ENCODE measurements at regions not wholly inside any gene's neighbourhood (a gene's known extent, or its start where the extent isn't known, plus 50 kb on each side); places are given as distances from the start of the nearest gene placed in this dataset.

GRCh38 chr5:171578049-171578828 is 158.8 kb downstream of the FGF18 start:
- Histone ChIP-seq H3K4me1 (ENCODE audit: insufficient read depth, low read length) (peaks cover 29% of the 10 kb centered on the region), H2AFZ (ENCODE audit: low read depth, low read length) (no peak overlapping the region), H3K27me3 (ENCODE audit: insufficient read depth, low read length) (no peaks in the 10 kb centered on the region), H3K4me3 (ENCODE audit: low read length) (no peak overlapping the region), H3K36me3 (ENCODE audit: insufficient read depth, low read length) (no peaks in the 10 kb centered on the region), H3K9me3 (ENCODE audit: low read length) (no peaks in the 10 kb centered on the region)

GRCh38 chr5:171578829-171579491 is 159.5 kb downstream of the FGF18 start:
- Histone ChIP-seq H2AFZ (ENCODE audit: low read depth, low read length) (no peak overlapping the region), H3K4me1 (ENCODE audit: insufficient read depth, low read length) (peaks cover 29% of the 10 kb centered on the region), H3K27me3 (ENCODE audit: insufficient read depth, low read length) (no peaks in the 10 kb centered on the region), H3K36me3 (ENCODE audit: insufficient read depth, low read length) (no peaks in the 10 kb centered on the region), H3K4me3 (ENCODE audit: low read length) (no peak overlapping the region), H3K9me3 (ENCODE audit: low read length) (no peaks in the 10 kb centered on the region)

GRCh38 chr5:171579976-171580411 is 160.5 kb downstream of the FGF18 start:
- Histone ChIP-seq H3K9me3 (ENCODE audit: low read length) (no peaks in the 10 kb centered on the region), H3K4me1 (ENCODE audit: insufficient read depth, low read length) (peaks cover 29% of the 10 kb centered on the region), H3K36me3 (ENCODE audit: insufficient read depth, low read length) (no peaks in the 10 kb centered on the region), H3K27me3 (ENCODE audit: insufficient read depth, low read length) (no peaks in the 10 kb centered on the region), H2AFZ (ENCODE audit: low read depth, low read length) (no peak overlapping the region), H3K4me3 (ENCODE audit: low read length) (no peak overlapping the region)

- no peak overlapping the region for H3K4me3 ChIP-seq (ENCODE audit: low read length)
- no peaks in the 10 kb centered on the region for H3K27me3 ChIP-seq (ENCODE audit: insufficient read depth, low read length)
- no peak overlapping the region for H2AFZ ChIP-seq (ENCODE audit: low read depth, low read length)
- no peaks in the 10 kb centered on the region for H3K9me3 ChIP-seq (ENCODE audit: low read length)
- no peaks in the 10 kb centered on the region for H3K36me3 ChIP-seq (ENCODE audit: insufficient read depth, low read length)
- H3K4me1 ChIP-seq (ENCODE audit: insufficient read depth, low read length) = peaks cover 29% of the 10 kb centered on the region
These were observed 161.2 kb downstream of the FGF18 start for GRCh38 chr5:171580502-171581265.

GRCh38 chr5:171581781-171582180 is 162.3 kb downstream of the FGF18 start:
- Histone ChIP-seq H3K4me3 (ENCODE audit: low read length) (no peak overlapping the region), H3K36me3 (ENCODE audit: insufficient read depth, low read length) (no peaks in the 10 kb centered on the region), H3K4me1 (ENCODE audit: insufficient read depth, low read length) (peaks cover 29% of the 10 kb centered on the region), H3K27me3 (ENCODE audit: insufficient read depth, low read length) (no peaks in the 10 kb centered on the region), H3K9me3 (ENCODE audit: low read length) (no peaks in the 10 kb centered on the region), H2AFZ (ENCODE audit: low read depth, low read length) (no peak overlapping the region)

- Histone ChIP-seq H3K4me1 (ENCODE audit: insufficient read depth, low read length) (peaks cover 28% of the 10 kb centered on the region), H3K4me3 (ENCODE audit: low read length) (no peak overlapping the region), H3K9me3 (ENCODE audit: low read length) (no peaks in the 10 kb centered on the region), H3K27me3 (ENCODE audit: insufficient read depth, low read length) (no peaks in the 10 kb centered on the region), H3K36me3 (ENCODE audit: insufficient read depth, low read length) (no peaks in the 10 kb centered on the region), H2AFZ (ENCODE audit: low read depth, low read length) (no peak overlapping the region)
These were observed 163.4 kb downstream of the FGF18 start for GRCh38 chr5:171582849-171583248.

- Histone ChIP-seq H3K36me3 (ENCODE audit: insufficient read depth, low read length) (no peaks in the 10 kb centered on the region), H3K27me3 (ENCODE audit: insufficient read depth, low read length) (no peaks in the 10 kb centered on the region), H2AFZ (ENCODE audit: low read depth, low read length) (no peak overlapping the region), H3K4me3 (ENCODE audit: low read length) (no peak overlapping the region), H3K9me3 (ENCODE audit: low read length) (peaks cover 2% of the 10 kb centered on the region), H3K4me1 (ENCODE audit: insufficient read depth, low read length) (no peaks in the 10 kb centered on the region)
These were observed 166.5 kb downstream of the FGF18 start for GRCh38 chr5:171585981-171586380.

GRCh38 chr5:171586436-171586835 is 167.0 kb downstream of the FGF18 start:
- Histone ChIP-seq H3K9me3 (ENCODE audit: low read length) (peaks cover 2% of the 10 kb centered on the region), H3K4me1 (ENCODE audit: insufficient read depth, low read length) (no peaks in the 10 kb centered on the region), H3K36me3 (ENCODE audit: insufficient read depth, low read length) (no peaks in the 10 kb centered on the region)

GRCh38 chr5:171588046-171588445 is 168.6 kb downstream of the FGF18 start:
- Histone ChIP-seq H3K4me1 (ENCODE audit: insufficient read depth, low read length) (no peaks in the 10 kb centered on the region), H3K9me3 (ENCODE audit: low read length) (peaks cover 2% of the 10 kb centered on the region), H3K4me3 (ENCODE audit: low read length) (no peak overlapping the region), H3K36me3 (ENCODE audit: insufficient read depth, low read length) (no peaks in the 10 kb centered on the region), H3K27me3 (ENCODE audit: insufficient read depth, low read length) (no peaks in the 10 kb centered on the region), H2AFZ (ENCODE audit: low read depth, low read length) (no peak overlapping the region)

More at GRCh38 chr5:171586436-171586835, 167.0 kb downstream of the FGF18 start:
- Histone ChIP-seq H3K27me3 (ENCODE audit: insufficient read depth, low read length) (no peaks in the 10 kb centered on the region), H3K4me3 (ENCODE audit: low read length) (no peak overlapping the region), H2AFZ (ENCODE audit: low read depth, low read length) (no peak overlapping the region)

- H3K4me3 ChIP-seq (ENCODE audit: low read length) = no peak overlapping the region
- peaks cover 2% of the 10 kb centered on the region for H3K9me3 ChIP-seq (ENCODE audit: low read length)
- no peaks in the 10 kb centered on the region for H3K36me3 ChIP-seq (ENCODE audit: insufficient read depth, low read length)
- no peaks in the 10 kb centered on the region for H3K27me3 ChIP-seq (ENCODE audit: insufficient read depth, low read length)
- no peaks in the 10 kb centered on the region for H3K4me1 ChIP-seq (ENCODE audit: insufficient read depth, low read length)
- no peak overlapping the region for H2AFZ ChIP-seq (ENCODE audit: low read depth, low read length)
These were observed 169.3 kb downstream of the FGF18 start for GRCh38 chr5:171588790-171589189.

- H3K4me1 ChIP-seq (ENCODE audit: insufficient read depth, low read length) = no peaks in the 10 kb centered on the region
- H3K9me3 ChIP-seq (ENCODE audit: low read length) = peaks cover 2% of the 10 kb centered on the region
- H3K27me3 ChIP-seq (ENCODE audit: insufficient read depth, low read length) = no peaks in the 10 kb centered on the region
- no peaks in the 10 kb centered on the region for H3K36me3 ChIP-seq (ENCODE audit: insufficient read depth, low read length)
- H3K4me3 ChIP-seq (ENCODE audit: low read length) = no peak overlapping the region
- no peak overlapping the region for H2AFZ ChIP-seq (ENCODE audit: low read depth, low read length)
These were observed 170.0 kb downstream of the FGF18 start for GRCh38 chr5:171589461-171589860.

GRCh38 chr5:171592076-171592475 is 172.6 kb downstream of the FGF18 start:
- no peak overlapping the region for H2AFZ ChIP-seq (ENCODE audit: low read depth, low read length)
- no peaks in the 10 kb centered on the region for H3K4me1 ChIP-seq (ENCODE audit: insufficient read depth, low read length)
- no peaks in the 10 kb centered on the region for H3K36me3 ChIP-seq (ENCODE audit: insufficient read depth, low read length)
- no peak overlapping the region for H3K4me3 ChIP-seq (ENCODE audit: low read length)
- H3K9me3 ChIP-seq (ENCODE audit: low read length) = peaks cover 2% of the 10 kb centered on the region
- no peaks in the 10 kb centered on the region for H3K27me3 ChIP-seq (ENCODE audit: insufficient read depth, low read length)

GRCh38 chr5:171592736-171593135 is 173.3 kb downstream of the FGF18 start:
- Histone ChIP-seq H3K4me1 (ENCODE audit: insufficient read depth, low read length) (no peaks in the 10 kb centered on the region), H3K36me3 (ENCODE audit: insufficient read depth, low read length) (no peaks in the 10 kb centered on the region), H3K27me3 (ENCODE audit: insufficient read depth, low read length) (no peaks in the 10 kb centered on the region), H2AFZ (ENCODE audit: low read depth, low read length) (no peak overlapping the region), H3K9me3 (ENCODE audit: low read length) (peaks cover 2% of the 10 kb centered on the region), H3K4me3 (ENCODE audit: low read length) (no peak overlapping the region)
